Panc1 (cell line): ENCODE measurements at regions not wholly inside any gene's neighbourhood (a gene's known extent, or its start where the extent isn't known, plus 50 kb on each side); places are given as distances from the start of the nearest gene placed in this dataset.

Experiments
- CTCF ChIP-seq: fragments of 450-650 bp; IDR thresholded peaks from 2 replicates; pipeline ENCODE4 v1.5.1; 2017; ENCODE audit warnings: mild to moderate bottlenecking
- POLR2AphosphoS5 ChIP-seq: IDR thresholded peaks from 2 replicates; pipeline ENCODE4 v1.6.1; 2012; ENCODE audit warnings: mild to moderate bottlenecking, low read depth, low read length, moderate library complexity
- REST ChIP-seq, 2 experiments: IDR thresholded peaks; 2 replicates each; pipeline ENCODE4 v1.6.1; 2011 to 2012; ENCODE audit warnings: low read depth in 2 of 2, control low read depth in 1 of 2, low read length in 1 of 2, mild to moderate bottlenecking in 1 of 2, moderate library complexity in 1 of 2; ENCODE audit not compliant: insufficient read depth in 1 of 2
- SIN3A ChIP-seq: IDR thresholded peaks from 2 replicates; pipeline ENCODE4 v1.6.1; 2012; ENCODE audit warnings: low read depth, mild to moderate bottlenecking, low read length, moderate library complexity, borderline replicate concordance; ENCODE audit not compliant: insufficient read depth
- TCF7L2 ChIP-seq: IDR thresholded peaks from 2 replicates; pipeline ENCODE4 v1.6.1; 2011; ENCODE audit warnings: mild to moderate bottlenecking, low read depth, low read length, inconsistent platforms

DNA sequence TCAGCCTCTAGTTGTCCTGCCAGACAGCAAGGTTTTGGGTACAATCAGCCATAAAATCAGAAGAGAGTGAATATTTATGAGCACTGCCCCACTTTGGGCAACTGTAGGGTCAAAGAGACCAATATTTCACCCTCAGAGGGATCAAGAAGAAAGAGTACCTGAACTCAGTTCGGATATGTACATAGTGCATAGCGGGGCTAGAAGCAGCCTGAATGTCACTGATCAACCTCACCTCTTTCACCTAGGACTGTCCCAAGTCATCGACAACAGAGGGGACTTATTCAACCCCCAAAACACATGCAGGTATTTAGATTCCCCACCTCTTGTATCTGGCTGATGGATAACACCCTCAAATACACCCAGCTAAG, 446.9 kb downstream of the COG6 start:
- TF ChIP-seq POLR2AphosphoS5 (no peak), CTCF (no peak), SIN3A (no peak), TCF7L2 (no peak), REST (IDR thresholded peaks at IDR 0.05; ENCODE audit: insufficient read depth in 1 of 2, low read depth in 2 of 2, low read length in 1 of 2) (no peak)
